ENCODE measurements at regions not wholly inside any gene's neighbourhood (a gene's known extent, or its start where the extent isn't known, plus 50 kb on each side); places are given as distances from the start of the nearest gene placed in this dataset.

GRCh38 chr6:34638834-34639736 lies 57.5 kb downstream of the ILRUN start:
- DNase-seq (ENCODE audit: low read depth, low spot score) (no peak), ATAC-seq (no peak)
- ChIA-PET CTCF (interaction anchor here (0.6 kb wide), 1 partner anchor 61 kb away, joined by 4 read pairs; no protein-coding TSS in a partner anchor), POLR2A (no interaction called here)
- no peaks in the 10 kb centered on the region for H3K4me1 ChIP-seq (ENCODE audit: control insufficient read depth, insufficient read depth, low read length)
- TF ChIP-seq POLR2AphosphoS5 (IDR thresholded peaks at IDR 0.05; ENCODE audit: low read depth, low read length): no peak
- TF ChIP-seq SIN3A (IDR thresholded peaks at IDR 0.05; ENCODE audit: borderline replicate concordance, insufficient read depth, low read depth, low read length): no peak
- TF ChIP-seq, protein P1, sequence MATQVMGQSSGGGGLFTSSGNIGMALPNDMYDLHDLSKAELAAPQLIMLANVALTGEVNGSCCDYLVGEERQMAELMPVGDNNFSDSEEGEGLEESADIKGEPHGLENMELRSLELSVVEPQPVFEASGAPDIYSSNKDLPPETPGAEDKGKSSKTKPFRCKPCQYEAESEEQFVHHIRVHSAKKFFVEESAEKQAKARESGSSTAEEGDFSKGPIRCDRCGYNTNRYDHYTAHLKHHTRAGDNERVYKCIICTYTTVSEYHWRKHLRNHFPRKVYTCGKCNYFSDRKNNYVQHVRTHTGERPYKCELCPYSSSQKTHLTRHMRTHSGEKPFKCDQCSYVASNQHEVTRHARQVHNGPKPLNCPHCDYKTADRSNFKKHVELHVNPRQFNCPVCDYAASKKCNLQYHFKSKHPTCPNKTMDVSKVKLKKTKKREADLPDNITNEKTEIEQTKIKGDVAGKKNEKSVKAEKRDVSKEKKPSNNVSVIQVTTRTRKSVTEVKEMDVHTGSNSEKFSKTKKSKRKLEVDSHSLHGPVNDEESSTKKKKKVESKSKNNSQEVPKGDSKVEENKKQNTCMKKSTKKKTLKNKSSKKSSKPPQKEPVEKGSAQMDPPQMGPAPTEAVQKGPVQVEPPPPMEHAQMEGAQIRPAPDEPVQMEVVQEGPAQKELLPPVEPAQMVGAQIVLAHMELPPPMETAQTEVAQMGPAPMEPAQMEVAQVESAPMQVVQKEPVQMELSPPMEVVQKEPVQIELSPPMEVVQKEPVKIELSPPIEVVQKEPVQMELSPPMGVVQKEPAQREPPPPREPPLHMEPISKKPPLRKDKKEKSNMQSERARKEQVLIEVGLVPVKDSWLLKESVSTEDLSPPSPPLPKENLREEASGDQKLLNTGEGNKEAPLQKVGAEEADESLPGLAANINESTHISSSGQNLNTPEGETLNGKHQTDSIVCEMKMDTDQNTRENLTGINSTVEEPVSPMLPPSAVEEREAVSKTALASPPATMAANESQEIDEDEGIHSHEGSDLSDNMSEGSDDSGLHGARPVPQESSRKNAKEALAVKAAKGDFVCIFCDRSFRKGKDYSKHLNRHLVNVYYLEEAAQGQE (IDR thresholded peaks at IDR 0.05; ENCODE audit: insufficient read depth in 1 of 2, low read depth in 2 of 2, low read length in 1 of 2): no peak
- no peak for TF ChIP-seq TCF7L2 (IDR thresholded peaks at IDR 0.05; ENCODE audit: low read depth, low read length)
- no peak for TF ChIP-seq CTCF (IDR thresholded peaks at IDR 0.05)
- no peak overlapping the region for H3K27ac ChIP-seq (ENCODE audit: low read length)
- no peaks in the 10 kb centered on the region for H3K36me3 ChIP-seq (ENCODE audit: control insufficient read depth, insufficient read depth, low read length)
- intact Hi-C loops (cut with micrococcal nuclease; ENCODE audit: unreplicated experiment) (no loop called here), in situ Hi-C loops (cut with HindIII; ENCODE audit: low pct_unique_long_range_greater_than_20kb, low sequenced_read_pairs) (no loop called here)
- no peaks in the 10 kb centered on the region for H3K9me3 ChIP-seq (ENCODE audit: control insufficient read depth, insufficient read depth, low read depth, low read length)
- no peaks in the 10 kb centered on the region for H3K27me3 ChIP-seq (ENCODE audit: control insufficient read depth, insufficient read depth, low read length)
- no peak overlapping the region for H3K4me3 ChIP-seq (ENCODE audit: low read depth in 2 of 2, low read length in 2 of 2)
- no TSS peak for BruUV-seq (replicated peaks)

DNA sequence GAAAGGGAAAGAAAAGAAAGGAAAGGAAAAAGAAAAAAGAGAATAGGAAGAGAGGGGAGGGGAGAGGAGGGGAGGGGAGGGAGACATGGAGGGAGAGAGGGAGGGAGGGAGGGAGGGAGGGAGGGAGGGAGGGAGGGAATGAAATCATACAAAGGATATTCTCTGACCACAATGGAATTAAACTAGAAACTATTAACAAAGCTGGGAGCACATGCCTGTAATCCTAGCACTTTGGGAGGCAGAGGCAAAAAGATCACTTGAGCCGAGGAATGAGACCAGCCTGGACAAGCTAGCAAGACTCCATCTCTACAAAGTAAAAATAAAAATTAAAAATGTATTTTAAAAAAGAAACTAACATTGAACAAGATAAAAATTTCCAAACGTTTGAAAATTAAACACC lies 62.8 kb downstream of the ILRUN start:
- in situ Hi-C loops (cut with HindIII; ENCODE audit: low pct_unique_long_range_greater_than_20kb, low sequenced_read_pairs): no loop called here
- TF ChIP-seq CTCF (IDR thresholded peaks at IDR 0.05) (no peak), SIN3A (IDR thresholded peaks at IDR 0.05; ENCODE audit: borderline replicate concordance, insufficient read depth, low read depth, low read length) (no peak), TCF7L2 (IDR thresholded peaks at IDR 0.05; ENCODE audit: low read depth, low read length) (no peak), POLR2AphosphoS5 (IDR thresholded peaks at IDR 0.05; ENCODE audit: low read depth, low read length) (no peak)
- TF ChIP-seq, protein P1 (IDR thresholded peaks at IDR 0.05; ENCODE audit: insufficient read depth in 1 of 2, low read depth in 2 of 2, low read length in 1 of 2): no peak

More for the DNA sequence above, 62.8 kb downstream of the ILRUN start:
- Histone ChIP-seq H3K4me1 (ENCODE audit: control insufficient read depth, insufficient read depth, low read length) (peaks cover 4% of the 10 kb centered on the region; the same call in 1 of the 2 replicates), H3K9me3 (ENCODE audit: control insufficient read depth, insufficient read depth, low read depth, low read length) (no peaks in the 10 kb centered on the region), H3K36me3 (ENCODE audit: control insufficient read depth, insufficient read depth, low read length) (no peaks in the 10 kb centered on the region), H3K27ac (ENCODE audit: low read length) (no peak overlapping the region), H3K4me3 (ENCODE audit: low read depth in 2 of 2, low read length in 2 of 2) (no peak overlapping the region), H3K27me3 (ENCODE audit: control insufficient read depth, insufficient read depth, low read length) (no peaks in the 10 kb centered on the region)
- no TSS peak for BruUV-seq (replicated peaks)
- DNase-seq (ENCODE audit: low read depth, low spot score) (no peak), ATAC-seq (no peak)
- ChIA-PET POLR2A (interaction anchor here (0.5 kb wide), 2 partner anchors 9 to 213 kb away, joined by 4 to 13 read pairs; no protein-coding TSS in a partner anchor), CTCF (no interaction called here)
- intact Hi-C loops (cut with micrococcal nuclease; ENCODE audit: unreplicated experiment): no loop called here
